HCT116 (cell line): ENCODE measurements at regions not wholly inside any gene's neighbourhood (a gene's known extent, or its start where the extent isn't known, plus 50 kb on each side); places are given as distances from the start of the nearest gene placed in this dataset.

Experiments
- ATAC-seq: fragments of 200-7000 bp; cut with Tn5 transposase; 2 replicates; pipeline ENCODE4 v1.9.1; 2020; ENCODE audit warnings: mild to moderate bottlenecking, moderate library complexity
- BruUV-seq: library from RNA; stranded (reverse); fragments of 400-500 nt; replicated peaks from 2 replicates; lab custom pipeline; 2021; lab: Mats Ljungman, UMichigan
- CTCF ChIA-PET: fragments of 300-600 bp; sonication (Branson Sonifier 250); formaldehyde crosslinking; loops from one replicate; lab custom pipeline; 2021; ENCODE audit warnings: antibody characterized with exemption; lab: Charles Lee
- POLR2A ChIA-PET: fragments of 300-600, 350-600 bp; sonication (Branson Sonifier 250); formaldehyde crosslinking; loops from one replicate; lab custom pipeline; 2021; ENCODE audit warnings: antibody characterized with exemption; lab: Charles Lee
- RAD21 ChIA-PET, 2 experiments: fragments of 300-600 bp; sonication (Branson Sonifier 250); formaldehyde crosslinking; loops; one replicate each; lab custom pipeline; 2023; ENCODE audit warnings: low total read pairs in 2 of 2; ENCODE audit not compliant: uncharacterized antibody in 2 of 2, unreplicated experiment in 2 of 2, low non-redundant PET in 1 of 2; lab: Charles Lee
- DNase-seq: peaks from one replicate; pipeline ENCODE4 v3.0.0-alpha.2; 2010; ENCODE audit warnings: low read depth, low spot score
- H2AFZ ChIP-seq: fragments of 200-600 bp; shearing (Covaris generic), sonication (generic); 2 replicates; pipeline ENCODE4 v1.6.1; 2017; ENCODE audit warnings: low read depth, mixed run types, mixed read lengths, antibody characterized with exemption, low read length; ENCODE audit not compliant: poor library complexity, severe bottlenecking
- H3K27ac ChIP-seq: 2 replicates; pipeline ENCODE4 v1.5.1; 2012; ENCODE audit warnings: low read depth, low read length
- H3K27me3 ChIP-seq: fragments of 200-600 bp; sonication (generic); 2 replicates; pipeline ENCODE4 v1.6.1; 2016; ENCODE audit warnings: mixed run types, low read length, mixed read lengths; ENCODE audit not compliant: insufficient read depth
- H3K36me3 ChIP-seq, 2 experiments: fragments of 200-500 bp in 1 of 2; fragments of 200-600 bp in 1 of 2; sonication (Bioruptor generic) in 1 of 2; sonication (generic) in 1 of 2; 2 replicates each; pipeline versions ENCODE4 v1.5.1 to v1.6.1; 2014 to 2016; ENCODE audit warnings: low read length in 2 of 2, inconsistent platforms in 1 of 2, mixed read lengths in 1 of 2, mixed run types in 1 of 2; ENCODE audit not compliant: insufficient read depth in 2 of 2, control insufficient read depth in 1 of 2
- H3K4me1 ChIP-seq, 2 experiments: fragments of 200-600 bp in 1 of 2; sonication (generic) in 1 of 2; 2 replicates each; pipeline versions ENCODE4 v1.5.1 to v1.6.1; 2012 to 2017; ENCODE audit warnings: low read length in 2 of 2, inconsistent platforms in 1 of 2, mild to moderate bottlenecking in 1 of 2, mixed read lengths in 1 of 2, mixed run types in 1 of 2, moderate library complexity in 1 of 2; ENCODE audit not compliant: insufficient read depth in 2 of 2, control insufficient read depth in 1 of 2
- H3K4me2 ChIP-seq: fragments of 200-600 bp; sonication (generic); 2 replicates; pipeline ENCODE4 v1.6.1; 2017; ENCODE audit warnings: mixed run types, low read length, mixed read lengths
- H3K4me3 ChIP-seq, 2 experiments: fragments of 200-600 bp in 1 of 2; sonication (generic) in 1 of 2; replicated peaks in 1 of 2; 2 replicates each; pipeline ENCODE4 v1.5.1; 2011 to 2016; ENCODE audit warnings: low read length in 2 of 2, control low read depth in 1 of 2, low read depth in 1 of 2, mild to moderate bottlenecking in 1 of 2, mixed read lengths in 1 of 2, mixed run types in 1 of 2
- H3K79me2 ChIP-seq: fragments of 200-600 bp; sonication (generic); 2 replicates; pipeline ENCODE4 v1.6.1; 2017; ENCODE audit warnings: mild to moderate bottlenecking, mixed run types, low read length, moderate library complexity, mixed read lengths; ENCODE audit not compliant: insufficient read depth
- H3K9ac ChIP-seq: fragments of 200-600 bp; sonication (generic); 2 replicates; pipeline ENCODE4 v1.6.1; 2016; ENCODE audit warnings: low read length, mixed read lengths
- H3K9me2 ChIP-seq: fragments of 200-600 bp; sonication (generic), shearing (Covaris generic); 2 replicates; pipeline ENCODE4 v1.6.1; 2017; ENCODE audit warnings: mixed run types, mild to moderate bottlenecking, moderate library complexity; ENCODE audit not compliant: insufficient read depth
- H3K9me3 ChIP-seq, 2 experiments: fragments of 200-500 bp in 1 of 2; fragments of 200-600 bp in 1 of 2; sonication (Bioruptor generic) in 1 of 2; sonication (generic) in 1 of 2; 2 replicates each; pipeline ENCODE4 v1.6.1; 2014 to 2017; ENCODE audit warnings: low read length in 2 of 2, mixed read lengths in 2 of 2, inconsistent platforms in 1 of 2, low read depth in 1 of 2, mild to moderate bottlenecking in 1 of 2, mixed run types in 1 of 2, moderate library complexity in 1 of 2; ENCODE audit not compliant: control insufficient read depth in 1 of 2, insufficient read depth in 1 of 2
- H4K20me1 ChIP-seq: fragments of 200-600 bp; sonication (generic), shearing (Covaris generic); 2 replicates; pipeline ENCODE4 v1.6.1; 2017; ENCODE audit warnings: mixed run types, mild to moderate bottlenecking, moderate library complexity; ENCODE audit not compliant: insufficient read depth
- ATF3 ChIP-seq: IDR thresholded peaks from 2 replicates; pipeline ENCODE4 v1.6.1; 2012
- CBX3 ChIP-seq: IDR thresholded peaks from 2 replicates; pipeline ENCODE4 v1.6.1; 2012; ENCODE audit warnings: low read depth
- CEBPB ChIP-seq: IDR thresholded peaks from 2 replicates; pipeline ENCODE4 v1.6.1; 2012; ENCODE audit warnings: low read depth
- CTCF ChIP-seq, 3 experiments: fragments of 200-600 bp in 1 of 3; sonication (generic) in 1 of 3; IDR thresholded peaks in 2 of 3; conservative IDR thresholded peaks in 1 of 3; 2 replicates each; pipeline ENCODE4 v1.5.1; 2012 to 2017; ENCODE audit warnings: low read depth in 2 of 3, low read length in 2 of 3, antibody characterized with exemption in 1 of 3, borderline replicate concordance in 1 of 3, control low read depth in 1 of 3, mild to moderate bottlenecking in 1 of 3, mixed read lengths in 1 of 3, mixed run types in 1 of 3, moderate library complexity in 1 of 3; ENCODE audit not compliant: insufficient read depth in 1 of 3
- EGR1 ChIP-seq: IDR thresholded peaks from 2 replicates; pipeline ENCODE4 v1.6.1; 2012; ENCODE audit warnings: low read depth
- ELF1 ChIP-seq: IDR thresholded peaks from 2 replicates; pipeline ENCODE4 v1.6.1; 2012; ENCODE audit warnings: low read depth, borderline replicate concordance
- EZH2 ChIP-seq: fragments of 200-600 bp; sonication (generic); IDR thresholded peaks from 2 replicates; pipeline ENCODE4 v1.6.1; 2017; ENCODE audit warnings: antibody characterized with exemption, mixed run types
- EZH2phosphoT487 ChIP-seq: fragments of 200-600 bp; IDR thresholded peaks from 2 replicates; pipeline ENCODE4 v1.6.1; 2018; ENCODE audit warnings: antibody characterized with exemption, borderline replicate concordance
- FOSL1 ChIP-seq: IDR thresholded peaks from 2 replicates; pipeline ENCODE4 v1.6.1; 2012; ENCODE audit warnings: low read depth
- JUND ChIP-seq: IDR thresholded peaks from 2 replicates; pipeline ENCODE4 v1.6.1; 2012
- MAX ChIP-seq: IDR thresholded peaks from 2 replicates; pipeline ENCODE4 v1.6.1; 2012
- POLR2A ChIP-seq: IDR thresholded peaks from 2 replicates; pipeline ENCODE4 v1.7.0; 2011; ENCODE audit warnings: borderline replicate concordance; ENCODE audit not compliant: insufficient read depth, insufficient read length; ENCODE audit errors: extremely low read depth
- POLR2AphosphoS5 ChIP-seq: IDR thresholded peaks from 2 replicates; pipeline ENCODE4 v1.6.1; 2011; ENCODE audit warnings: mild to moderate bottlenecking, low read depth, low read length, moderate library complexity
- REST ChIP-seq: IDR thresholded peaks from 2 replicates; pipeline ENCODE4 v1.6.1; 2012; ENCODE audit warnings: low read depth
- SIN3A ChIP-seq: IDR thresholded peaks from 2 replicates; pipeline ENCODE4 v1.6.1; 2012; ENCODE audit warnings: low read depth
- SP1 ChIP-seq: IDR thresholded peaks from 2 replicates; pipeline ENCODE4 v1.6.1; 2012; ENCODE audit warnings: low read depth
- TCF7L2 ChIP-seq: IDR thresholded peaks from 2 replicates; pipeline ENCODE4 v1.7.0; 2011; ENCODE audit warnings: borderline replicate concordance, inconsistent platforms; ENCODE audit not compliant: insufficient read depth, insufficient read length; ENCODE audit errors: extremely low read depth
- ZBTB33 ChIP-seq: IDR thresholded peaks from 2 replicates; pipeline ENCODE4 v1.6.1; 2011; ENCODE audit warnings: mild to moderate bottlenecking, low read length, moderate library complexity; ENCODE audit not compliant: insufficient replicate concordance; ENCODE audit errors: extremely low read depth
- ZFX ChIP-seq: fragments of 450-650 bp; IDR thresholded peaks from 2 replicates; pipeline ENCODE4 v1.6.1; 2017
- ZNF274 ChIP-seq: fragments of 200-500 bp; sonication (Bioruptor generic); IDR thresholded peaks from 2 replicates; pipeline ENCODE4 v1.6.1; 2014; ENCODE audit warnings: mild to moderate bottlenecking, low read depth, low read length, inconsistent platforms
- intact Hi-C: fragments of 100-400 bp; cut with micrococcal nuclease; formaldehyde crosslinking; loops from 2 replicates; pipeline ENCODE4 v1.10.0; 2022

GRCh38 chr5:135092476-135092875 lies 58.4 kb upstream of the PITX1 start:
- POLR2A ChIA-PET: no interaction called here
- intact Hi-C loops: no loop called here

More at GRCh38 chr5:135092476-135092875, 58.4 kb upstream of the PITX1 start:
- H3K27me3 ChIP-seq: no peaks in the 10 kb centered on the region
- H3K4me2 ChIP-seq: no peak overlapping the region
- no peak overlapping the region for H3K9ac ChIP-seq
- no TSS peak for BruUV-seq
- H3K4me3 ChIP-seq: no peak overlapping the region
- no peaks in the 10 kb centered on the region for H3K9me3 ChIP-seq
- H3K36me3 ChIP-seq: no peaks in the 10 kb centered on the region
- ChIA-PET CTCF (no interaction called here), RAD21 (no interaction called here)
- H3K4me1 ChIP-seq: peaks cover 0 to 9% of the 10 kb centered on the region in 2 experiments; a peak in 1 of 4 replicates
- no peak overlapping the region for H3K27ac ChIP-seq
- no peak for DNase-seq
- H4K20me1 ChIP-seq: no peaks in the 10 kb centered on the region
- no peak for ATAC-seq
- no peak for TF ChIP-seq ELF1
- TF ChIP-seq POLR2A: no peak
- TF ChIP-seq JUND: no peak
- TF ChIP-seq EZH2: no peak
- TF ChIP-seq ATF3: no peak
- no peak for TF ChIP-seq TCF7L2
- TF ChIP-seq ZBTB33: no peak
- no peak for TF ChIP-seq SP1
- no peak for TF ChIP-seq ZNF274
- no peak for TF ChIP-seq EZH2phosphoT487
- TF ChIP-seq CEBPB: no peak
- TF ChIP-seq EGR1: no peak
- TF ChIP-seq REST: no peak
- no peak for TF ChIP-seq ZFX
- no peak for TF ChIP-seq CBX3
- TF ChIP-seq CTCF (IDR thresholded peaks at IDR 0.05 in 2 of 3, conservative IDR thresholded peaks at IDR 0.05 in 1 of 3; ENCODE audit: borderline replicate concordance in 1 of 3, insufficient read depth in 1 of 3, low read depth in 2 of 3, low read length in 2 of 3): no peak
- no peak for TF ChIP-seq MAX
- TF ChIP-seq SIN3A: no peak
- no peak for TF ChIP-seq POLR2AphosphoS5
- no peak for TF ChIP-seq FOSL1
- H3K79me2 ChIP-seq: no peaks in the 10 kb centered on the region
- H2AFZ ChIP-seq: no peak overlapping the region
- H3K9me2 ChIP-seq: no peaks in the 10 kb centered on the region
